Glutamatergic neuron (in vitro differentiated cells): ENCODE measurements at regions not wholly inside any gene's neighbourhood (a gene's known extent, or its start where the extent isn't known, plus 50 kb on each side); places are given as distances from the start of the nearest gene placed in this dataset.

Source experiments
- DNase-seq: peaks from one replicate; pipeline ENCODE4 v3.0.0; 2022
- H3K27ac Mint-ChIP-seq: one replicate; pipeline ENCODE4 v1.8.0; 2020; ENCODE audit warnings: mild to moderate bottlenecking, mixed read lengths, inconsistent platforms; ENCODE audit not compliant: unreplicated experiment
- H3K27me3 Mint-ChIP-seq: one replicate; pipeline ENCODE4 v1.8.0; 2020; ENCODE audit warnings: mild to moderate bottlenecking, moderate library complexity, mixed read lengths, inconsistent platforms; ENCODE audit not compliant: unreplicated experiment
- H3K36me3 Mint-ChIP-seq: one replicate; pipeline ENCODE4 v1.8.0; 2020; ENCODE audit warnings: mild to moderate bottlenecking, mixed read lengths, inconsistent platforms; ENCODE audit not compliant: unreplicated experiment
- H3K4me1 Mint-ChIP-seq: one replicate; pipeline ENCODE4 v1.8.0; 2020; ENCODE audit warnings: mild to moderate bottlenecking, low read depth, mixed read lengths, inconsistent platforms; ENCODE audit not compliant: unreplicated experiment
- H3K4me3 Mint-ChIP-seq: one replicate; pipeline ENCODE4 v1.8.0; 2020; ENCODE audit warnings: mild to moderate bottlenecking, mixed read lengths, inconsistent platforms; ENCODE audit not compliant: unreplicated experiment
- H3K9me3 Mint-ChIP-seq: one replicate; pipeline ENCODE4 v1.8.0; 2020; ENCODE audit warnings: mild to moderate bottlenecking, moderate library complexity, mixed read lengths, inconsistent platforms; ENCODE audit not compliant: unreplicated experiment
- microRNA-seq: library from miRNA; unstranded; fragments of <30 nt; microRNA quantifications from one replicate; pipeline ENCODE4, GENCODE V29; 2020; ENCODE audit not compliant: unreplicated experiment
- TF ChIP-seq, protein P1 (sequence below): fragments of 200-600 bp; sonication (generic); IDR thresholded peaks from one replicate; pipeline ENCODE4 v1.5.0; 2021; ENCODE audit not compliant: partially characterized antibody, unreplicated experiment

DNA sequence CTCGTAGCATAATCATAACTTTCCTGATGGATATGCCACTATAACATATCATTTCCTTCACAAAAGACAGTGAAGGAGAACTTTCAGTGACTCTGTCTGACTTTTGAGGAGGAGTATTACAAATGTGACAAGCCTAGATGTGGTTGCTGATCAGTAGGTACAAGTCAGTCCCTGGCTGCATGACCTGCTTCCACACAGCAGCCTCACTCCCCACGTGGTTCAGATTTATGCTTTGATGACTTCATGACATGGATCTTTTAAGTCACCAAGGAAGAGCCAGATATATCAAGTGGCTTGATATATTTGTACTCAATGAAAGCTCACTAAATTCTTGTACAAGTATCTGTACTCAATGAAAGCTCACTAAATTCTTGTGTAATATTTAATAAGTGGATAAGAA lies 50.9 kb upstream of the MKLN1 start:
- H3K27ac Mint-ChIP-seq: no peak overlapping the region
- no peak for DNase-seq
- peaks cover 6% of the 10 kb centered on the region for H3K4me1 Mint-ChIP-seq
- TF ChIP-seq, protein P1, sequence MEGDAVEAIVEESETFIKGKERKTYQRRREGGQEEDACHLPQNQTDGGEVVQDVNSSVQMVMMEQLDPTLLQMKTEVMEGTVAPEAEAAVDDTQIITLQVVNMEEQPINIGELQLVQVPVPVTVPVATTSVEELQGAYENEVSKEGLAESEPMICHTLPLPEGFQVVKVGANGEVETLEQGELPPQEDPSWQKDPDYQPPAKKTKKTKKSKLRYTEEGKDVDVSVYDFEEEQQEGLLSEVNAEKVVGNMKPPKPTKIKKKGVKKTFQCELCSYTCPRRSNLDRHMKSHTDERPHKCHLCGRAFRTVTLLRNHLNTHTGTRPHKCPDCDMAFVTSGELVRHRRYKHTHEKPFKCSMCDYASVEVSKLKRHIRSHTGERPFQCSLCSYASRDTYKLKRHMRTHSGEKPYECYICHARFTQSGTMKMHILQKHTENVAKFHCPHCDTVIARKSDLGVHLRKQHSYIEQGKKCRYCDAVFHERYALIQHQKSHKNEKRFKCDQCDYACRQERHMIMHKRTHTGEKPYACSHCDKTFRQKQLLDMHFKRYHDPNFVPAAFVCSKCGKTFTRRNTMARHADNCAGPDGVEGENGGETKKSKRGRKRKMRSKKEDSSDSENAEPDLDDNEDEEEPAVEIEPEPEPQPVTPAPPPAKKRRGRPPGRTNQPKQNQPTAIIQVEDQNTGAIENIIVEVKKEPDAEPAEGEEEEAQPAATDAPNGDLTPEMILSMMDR: no peak
- H3K27me3 Mint-ChIP-seq: peaks cover 4% of the 10 kb centered on the region
- no peaks in the 10 kb centered on the region for H3K36me3 Mint-ChIP-seq
- H3K4me3 Mint-ChIP-seq: no peak overlapping the region
- no peaks in the 10 kb centered on the region for H3K9me3 Mint-ChIP-seq

Small RNA genes in the stretch of these regions (microRNA-seq; reads per million reads assigned to microRNA genes)
- gene MIR29A: 108 reads per million, percentile 74 among the genes with 10 or more reads in this experiment
